Cardiac muscle cell (in vitro differentiated cells and primary cell): ENCODE measurements at regions not wholly inside any gene's neighbourhood (a gene's known extent, or its start where the extent isn't known, plus 50 kb on each side); places are given as distances from the start of the nearest gene placed in this dataset.
"Not testable (repeated sequence)": the region's sequence is repeated elsewhere in the genome, so short reads cannot be mapped to it uniquely, and the experiment has no call there.

Experiments used
- DNase-seq, 2 donors: peaks; one replicate each; pipeline versions ENCODE4 v3.0.0 to v3.0.0-alpha.2; 2010 to 2017; ENCODE audit warnings: low read depth in 1 of 2, low spot score in 1 of 2
- H3K27ac ChIP-seq: fragments of 200-600 bp; sonication (generic); 2 replicates; pipeline ENCODE4 v1.5.1; 2016
- H3K27me3 ChIP-seq: fragments of 200-600 bp; sonication (generic); 2 replicates; pipeline ENCODE4 v1.6.0; 2016; ENCODE audit warnings: control low read depth
- H3K36me3 ChIP-seq: fragments of 200-600 bp; sonication (generic); 2 replicates; pipeline ENCODE4 v1.5.1; 2016; ENCODE audit warnings: control low read depth
- H3K4me1 ChIP-seq: fragments of 200-600 bp; sonication (generic); 2 replicates; pipeline ENCODE4 v1.8.1; 2017; ENCODE audit warnings: low read depth, mild to moderate bottlenecking, mixed run types
- H3K4me3 ChIP-seq: fragments of 200-600 bp; sonication (generic); 2 replicates; pipeline ENCODE4 v1.5.1; 2016; ENCODE audit warnings: mild to moderate bottlenecking
- H3K9me3 ChIP-seq: fragments of 200-600 bp; sonication (generic); 2 replicates; pipeline ENCODE4 v1.5.1; 2017; ENCODE audit warnings: low read depth, mild to moderate bottlenecking, control low read depth
- TF ChIP-seq, protein P1 (sequence below): IDR thresholded peaks from 2 replicates; pipeline ENCODE4 v1.5.1; 2012; ENCODE audit warnings: low read depth, mild to moderate bottlenecking, low read length

DNA sequence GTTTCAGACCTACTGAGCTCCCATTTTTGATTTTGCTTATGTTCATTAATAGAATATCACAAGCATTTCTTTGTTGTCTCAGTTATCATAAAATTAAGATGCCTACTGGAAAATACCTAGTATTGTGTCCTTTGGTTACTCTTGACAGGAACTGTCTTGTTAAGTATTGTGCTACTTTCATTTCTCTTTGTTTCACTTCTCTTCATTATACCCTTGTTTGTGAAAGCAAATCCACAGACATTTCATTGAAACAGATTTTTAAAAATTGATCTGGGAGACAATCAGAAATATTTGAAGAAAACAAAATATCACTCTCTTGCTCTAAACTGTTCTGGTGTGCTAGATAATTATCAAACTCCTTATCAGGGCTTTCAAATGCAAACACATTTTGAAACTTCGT lies 290.5 kb upstream of the EYS start:
- H3K27me3 ChIP-seq = no peaks in the 10 kb centered on the region
- no peaks in the 10 kb centered on the region for H3K4me1 ChIP-seq
- no peak for DNase-seq
- H3K9me3 ChIP-seq = no peaks in the 10 kb centered on the region
- H3K27ac ChIP-seq = no peak overlapping the region
- H3K36me3 ChIP-seq = no peaks in the 10 kb centered on the region
- TF ChIP-seq, protein P1, sequence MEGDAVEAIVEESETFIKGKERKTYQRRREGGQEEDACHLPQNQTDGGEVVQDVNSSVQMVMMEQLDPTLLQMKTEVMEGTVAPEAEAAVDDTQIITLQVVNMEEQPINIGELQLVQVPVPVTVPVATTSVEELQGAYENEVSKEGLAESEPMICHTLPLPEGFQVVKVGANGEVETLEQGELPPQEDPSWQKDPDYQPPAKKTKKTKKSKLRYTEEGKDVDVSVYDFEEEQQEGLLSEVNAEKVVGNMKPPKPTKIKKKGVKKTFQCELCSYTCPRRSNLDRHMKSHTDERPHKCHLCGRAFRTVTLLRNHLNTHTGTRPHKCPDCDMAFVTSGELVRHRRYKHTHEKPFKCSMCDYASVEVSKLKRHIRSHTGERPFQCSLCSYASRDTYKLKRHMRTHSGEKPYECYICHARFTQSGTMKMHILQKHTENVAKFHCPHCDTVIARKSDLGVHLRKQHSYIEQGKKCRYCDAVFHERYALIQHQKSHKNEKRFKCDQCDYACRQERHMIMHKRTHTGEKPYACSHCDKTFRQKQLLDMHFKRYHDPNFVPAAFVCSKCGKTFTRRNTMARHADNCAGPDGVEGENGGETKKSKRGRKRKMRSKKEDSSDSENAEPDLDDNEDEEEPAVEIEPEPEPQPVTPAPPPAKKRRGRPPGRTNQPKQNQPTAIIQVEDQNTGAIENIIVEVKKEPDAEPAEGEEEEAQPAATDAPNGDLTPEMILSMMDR = no peak
- no peak overlapping the region for H3K4me3 ChIP-seq

DNA sequence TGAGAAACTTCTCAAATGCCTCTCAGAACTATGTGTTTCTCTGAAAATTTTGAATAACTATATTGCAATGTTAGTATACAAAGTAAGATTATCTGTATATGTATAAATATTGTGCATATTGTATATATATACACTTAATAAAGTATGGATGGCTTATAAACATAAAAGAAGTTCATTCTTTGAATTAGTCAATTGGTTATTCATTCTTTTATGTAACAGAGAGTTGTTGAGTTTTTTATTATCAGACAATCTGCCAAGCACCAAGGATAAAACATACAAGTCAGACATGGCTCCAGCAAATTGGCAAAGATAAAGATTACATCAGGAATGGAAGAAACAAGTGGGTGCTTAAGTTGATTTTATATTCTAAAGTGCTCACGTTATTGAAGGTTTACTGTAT lies 289.1 kb upstream of the EYS start:
- TF ChIP-seq, protein P1 = no peak
- Histone ChIP-seq H3K4me3 (no peak overlapping the region), H3K9me3 (no peaks in the 10 kb centered on the region), H3K27ac (no peak overlapping the region), H3K4me1 (no peaks in the 10 kb centered on the region), H3K36me3 (no peaks in the 10 kb centered on the region), H3K27me3 (no peaks in the 10 kb centered on the region)
- no peak for DNase-seq

DNA sequence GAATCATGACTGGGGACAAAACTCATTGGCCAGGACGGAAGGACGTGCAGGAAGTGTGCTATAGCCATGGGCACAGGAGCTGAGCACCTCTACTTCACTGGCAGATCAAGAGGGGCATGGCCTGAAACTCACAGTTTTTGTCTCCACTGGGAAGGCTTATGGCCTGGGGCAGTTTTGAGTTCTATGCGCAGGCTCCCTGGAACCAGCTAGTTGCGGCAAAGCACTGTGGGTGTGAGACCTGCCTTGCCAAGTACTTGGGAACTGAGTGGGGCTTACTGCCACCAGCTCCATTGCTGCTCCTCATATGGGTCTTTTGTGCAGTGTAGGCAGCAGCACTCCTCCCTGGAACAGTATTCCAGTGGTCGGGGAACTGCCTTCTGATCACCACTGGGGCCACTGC lies 282.6 kb upstream of the EYS start:
- no peaks in the 10 kb centered on the region for H3K4me1 ChIP-seq
- H3K27me3 ChIP-seq = no peaks in the 10 kb centered on the region
- H3K36me3 ChIP-seq = no peaks in the 10 kb centered on the region
- no peak overlapping the region for H3K4me3 ChIP-seq
- TF ChIP-seq, protein P1 = no peak
- no peaks in the 10 kb centered on the region for H3K9me3 ChIP-seq
- no peak for DNase-seq
- no peak overlapping the region for H3K27ac ChIP-seq

DNA sequence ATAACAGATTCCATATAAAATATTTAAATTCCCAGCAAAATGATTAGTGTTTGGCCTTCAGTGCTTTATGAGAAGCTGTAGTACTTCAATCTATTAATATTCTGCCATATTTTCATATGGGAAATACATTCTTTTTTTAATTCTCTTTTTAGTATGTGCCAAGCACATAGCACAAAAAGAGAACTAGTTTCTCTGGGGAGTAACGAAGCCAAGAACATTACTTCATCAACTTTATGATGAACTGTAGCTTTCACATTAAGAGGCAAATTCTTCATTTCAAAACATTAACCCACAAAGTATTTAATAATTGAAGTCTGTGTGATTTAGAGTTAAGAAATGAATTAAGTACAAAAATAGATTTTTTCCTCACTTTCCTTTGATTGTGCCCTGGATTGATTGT lies 281.0 kb upstream of the EYS start:
- Histone ChIP-seq H3K9me3 (no peaks in the 10 kb centered on the region), H3K27ac (no peak overlapping the region), H3K27me3 (no peaks in the 10 kb centered on the region), H3K4me1 (no peaks in the 10 kb centered on the region), H3K4me3 (no peak overlapping the region), H3K36me3 (no peaks in the 10 kb centered on the region)
- TF ChIP-seq, protein P1 = no peak
- DNase-seq = no peak

DNA sequence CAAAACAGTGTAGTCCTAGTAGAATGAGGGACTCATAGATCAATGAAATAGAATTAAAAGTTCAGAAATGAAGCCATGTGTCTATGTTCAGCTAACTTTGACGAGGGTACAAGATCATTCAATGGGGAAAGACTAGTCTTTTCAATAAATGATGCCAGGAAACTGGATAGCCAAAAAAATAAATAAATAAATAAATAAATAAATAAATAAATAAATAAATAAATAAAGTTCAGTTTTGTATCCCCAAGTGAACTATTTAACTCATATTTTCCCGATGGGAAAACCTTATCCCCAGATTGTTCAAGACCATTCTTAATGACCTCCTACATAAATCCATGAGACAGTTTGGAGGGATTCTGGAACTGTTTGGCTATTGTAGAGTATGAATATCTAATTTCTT lies 277.1 kb upstream of the EYS start:
- H3K4me3 ChIP-seq = no peak overlapping the region
- H3K9me3 ChIP-seq = no peaks in the 10 kb centered on the region
- no peak for DNase-seq
- no peaks in the 10 kb centered on the region for H3K27me3 ChIP-seq
- H3K27ac ChIP-seq = no peak overlapping the region
- H3K4me1 ChIP-seq = no peaks in the 10 kb centered on the region
- TF ChIP-seq, protein P1 = no peak
- no peaks in the 10 kb centered on the region for H3K36me3 ChIP-seq

DNA sequence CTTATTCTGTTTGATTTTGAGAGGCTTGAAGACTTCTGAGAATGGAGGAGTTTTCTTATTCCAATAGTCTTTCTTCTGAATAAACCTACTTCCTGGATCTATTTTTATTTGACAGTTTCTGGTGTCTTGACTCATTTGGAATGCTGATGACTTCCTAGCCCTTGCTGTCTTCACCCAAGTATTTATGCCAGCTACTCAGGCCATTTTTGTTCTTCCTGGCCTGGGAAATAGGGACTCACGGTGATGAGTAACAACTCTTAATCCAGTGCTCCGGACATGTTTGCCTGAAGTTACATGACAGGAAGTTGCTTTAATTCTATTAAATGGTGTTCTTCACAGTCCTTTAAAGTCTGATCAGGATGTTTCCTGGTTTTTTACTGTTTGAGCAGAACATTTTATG lies 272.1 kb upstream of the EYS start:
- H3K27ac ChIP-seq = no peak overlapping the region

DNA sequence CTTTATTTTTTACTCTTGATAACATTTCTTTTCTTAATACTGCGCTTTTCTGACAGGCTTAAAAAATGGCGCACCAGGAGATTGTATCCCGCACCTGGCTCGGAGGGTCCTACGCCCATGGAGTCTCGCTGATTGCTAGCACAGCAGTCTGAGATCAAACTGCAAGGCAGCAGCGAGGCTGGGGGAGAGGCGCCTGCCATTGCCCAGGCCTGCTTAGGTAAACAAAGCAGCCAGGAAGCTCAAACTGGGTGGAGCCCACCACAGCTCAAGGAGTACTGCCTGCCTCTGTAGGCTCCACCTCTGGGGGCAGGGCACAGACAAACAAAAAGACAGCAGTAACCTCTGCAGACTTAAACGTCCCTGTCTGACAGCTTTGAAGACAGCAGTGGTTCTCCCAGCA lies 264.2 kb upstream of the EYS start:
- DNase-seq, H3K4me1 ChIP-seq, H3K36me3 ChIP-seq, H3K27me3 ChIP-seq, H3K27ac ChIP-seq, H3K4me3 ChIP-seq, H3K9me3 ChIP-seq: not testable (repeated sequence)

More for the DNA sequence above, 272.1 kb upstream of the EYS start:
- no peaks in the 10 kb centered on the region for H3K36me3 ChIP-seq
- H3K27me3 ChIP-seq = no peaks in the 10 kb centered on the region
- H3K9me3 ChIP-seq = no peaks in the 10 kb centered on the region
- no peaks in the 10 kb centered on the region for H3K4me1 ChIP-seq
- H3K4me3 ChIP-seq = no peak overlapping the region
- no peak for DNase-seq
- TF ChIP-seq, protein P1 = no peak
